Stimulated activated CD8-positive, alpha-beta memory T cell treated with anti-CD3 and anti-CD28 coated beads, Interleukin-15, amount 100 ng/mL, for 48 hours (primary cell): ENCODE measurements at regions not wholly inside any gene's neighbourhood (a gene's known extent, or its start where the extent isn't known, plus 50 kb on each side); places are given as distances from the start of the nearest gene placed in this dataset.

Source experiments
- DNase-seq, 2 donors: peaks; one replicate each; pipeline ENCODE4 v3.0.0-alpha.2; 2020; ENCODE audit warnings: low read depth in 2 of 2

DNA sequence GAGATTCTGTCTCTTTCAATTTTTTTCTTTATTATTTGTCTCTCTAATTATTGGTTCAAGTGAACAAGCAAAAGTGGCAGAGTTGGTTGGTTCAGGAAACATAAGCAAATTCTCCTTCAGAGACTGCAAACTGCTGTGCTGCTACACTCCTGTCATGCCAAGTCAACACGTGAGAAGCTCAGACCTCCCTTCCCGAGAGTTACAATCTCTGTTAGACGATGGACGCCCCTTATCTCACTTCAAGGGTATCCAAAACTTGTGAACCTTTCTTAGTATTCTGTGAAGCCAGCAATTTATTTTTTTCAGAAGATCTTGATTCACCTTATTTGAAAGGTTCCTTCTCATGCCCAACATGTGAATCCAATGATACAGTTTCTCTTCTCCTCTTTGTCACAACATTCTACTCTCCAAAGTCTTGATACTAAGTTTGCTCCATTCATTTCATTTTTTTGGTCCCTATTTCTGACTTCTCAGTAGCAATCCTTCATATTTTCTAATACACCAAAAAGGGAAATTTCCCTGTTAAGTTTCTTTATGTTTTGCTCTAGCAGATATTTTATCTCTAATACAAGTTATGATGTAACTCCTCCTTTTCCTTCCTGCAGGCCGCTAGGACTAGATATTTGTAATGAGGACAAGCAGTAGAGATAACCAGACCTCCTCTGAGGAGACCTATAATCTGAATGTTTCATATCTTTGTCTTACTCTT is 448.8 kb upstream of the CITED2 start:
- no peak for DNase-seq

DNA sequence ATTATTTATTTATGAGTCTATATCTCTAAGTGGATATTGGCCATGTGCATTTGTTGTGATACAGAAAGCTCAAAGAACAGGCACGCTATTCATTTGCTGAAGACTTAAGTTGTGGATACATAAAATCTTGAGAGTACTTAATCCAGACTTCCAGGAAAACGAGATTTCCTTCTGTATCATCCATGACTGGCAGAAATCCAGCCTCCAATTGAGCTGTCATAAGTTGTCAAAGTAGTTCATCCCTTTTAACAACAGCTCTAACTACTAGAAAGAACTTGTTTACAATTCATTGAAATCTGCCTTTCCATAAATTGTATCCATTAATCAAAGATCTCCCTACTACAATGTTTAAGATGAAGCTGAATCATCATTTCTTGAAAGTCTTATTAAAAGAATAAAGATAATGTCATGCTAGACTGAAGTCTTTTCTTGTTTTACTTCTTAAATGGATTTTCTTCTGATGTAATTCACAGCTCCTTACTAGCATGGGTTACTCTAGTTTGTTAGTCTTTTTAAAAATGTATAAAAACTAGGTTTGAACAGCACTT is 447.3 kb upstream of the CITED2 start:
- no peak for DNase-seq

DNA sequence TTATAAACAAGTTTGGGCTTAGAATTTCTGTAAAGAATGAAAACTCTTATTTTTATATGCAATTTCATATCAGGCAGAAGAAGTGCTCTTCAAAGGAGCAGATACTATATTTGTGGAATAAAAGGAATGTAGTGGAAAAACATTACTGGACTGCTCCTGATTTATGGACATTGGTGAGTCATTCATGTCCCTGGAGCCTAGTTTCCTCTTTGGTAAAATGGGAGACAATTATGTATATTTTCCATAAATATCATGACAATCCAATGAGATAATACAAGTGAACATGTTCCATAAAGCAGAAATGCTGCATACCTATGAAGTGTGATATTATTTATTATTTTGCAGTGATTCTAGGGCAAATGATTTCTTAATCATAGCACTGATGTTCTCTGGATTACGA is 445.8 kb upstream of the CITED2 start:
- DNase-seq: no peak

GRCh38 chr6:139819776-139820175 is 445.3 kb upstream of the CITED2 start:
- DNase-seq: no peak

DNA sequence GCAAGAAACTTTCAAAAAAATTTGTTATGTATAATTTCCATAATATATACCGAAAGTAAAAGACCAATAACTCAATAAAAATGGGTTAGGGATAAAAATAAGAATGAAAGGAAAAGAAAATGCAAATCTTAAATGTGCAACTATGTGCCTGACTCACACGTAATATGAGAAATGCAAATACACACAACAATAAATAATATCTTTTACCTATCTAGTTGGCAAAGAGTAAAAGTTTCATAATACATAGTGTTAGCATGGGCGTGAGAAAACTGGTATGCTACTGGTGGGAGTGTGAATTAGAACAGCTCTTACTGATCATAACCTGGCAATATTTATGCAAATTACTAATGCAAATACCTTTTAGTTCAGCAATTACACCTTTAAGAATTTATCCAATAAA is 438.5 kb upstream of the CITED2 start:
- DNase-seq: no peak

- DNase-seq: no peak
These were observed 427.3 kb upstream of the CITED2 start for GRCh38 chr6:139801571-139802321.

DNA sequence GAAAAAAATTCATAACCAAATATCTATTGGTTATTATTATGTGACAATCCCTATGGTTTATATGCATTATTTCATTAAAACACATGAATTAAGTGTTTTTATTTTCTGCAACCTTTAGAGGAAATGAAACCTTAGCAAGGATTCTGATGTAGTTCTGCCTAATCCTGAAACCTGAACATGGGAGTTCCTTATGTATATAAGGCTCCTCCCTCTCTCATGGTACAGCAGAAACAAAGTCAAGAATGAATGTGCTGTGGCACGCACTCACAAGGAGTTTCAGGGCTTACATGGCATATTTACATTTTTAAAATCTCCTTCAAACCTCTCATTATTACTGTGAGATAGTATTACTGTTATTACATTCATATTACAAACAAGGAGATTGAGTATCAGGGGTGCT is 426.4 kb upstream of the CITED2 start:
- no peak for DNase-seq

GRCh38 chr6:139790527-139790926 is 416.1 kb upstream of the CITED2 start:
- no peak for DNase-seq

- no peak for DNase-seq
These were observed 409.8 kb upstream of the CITED2 start for GRCh38 chr6:139784222-139784769.

DNA sequence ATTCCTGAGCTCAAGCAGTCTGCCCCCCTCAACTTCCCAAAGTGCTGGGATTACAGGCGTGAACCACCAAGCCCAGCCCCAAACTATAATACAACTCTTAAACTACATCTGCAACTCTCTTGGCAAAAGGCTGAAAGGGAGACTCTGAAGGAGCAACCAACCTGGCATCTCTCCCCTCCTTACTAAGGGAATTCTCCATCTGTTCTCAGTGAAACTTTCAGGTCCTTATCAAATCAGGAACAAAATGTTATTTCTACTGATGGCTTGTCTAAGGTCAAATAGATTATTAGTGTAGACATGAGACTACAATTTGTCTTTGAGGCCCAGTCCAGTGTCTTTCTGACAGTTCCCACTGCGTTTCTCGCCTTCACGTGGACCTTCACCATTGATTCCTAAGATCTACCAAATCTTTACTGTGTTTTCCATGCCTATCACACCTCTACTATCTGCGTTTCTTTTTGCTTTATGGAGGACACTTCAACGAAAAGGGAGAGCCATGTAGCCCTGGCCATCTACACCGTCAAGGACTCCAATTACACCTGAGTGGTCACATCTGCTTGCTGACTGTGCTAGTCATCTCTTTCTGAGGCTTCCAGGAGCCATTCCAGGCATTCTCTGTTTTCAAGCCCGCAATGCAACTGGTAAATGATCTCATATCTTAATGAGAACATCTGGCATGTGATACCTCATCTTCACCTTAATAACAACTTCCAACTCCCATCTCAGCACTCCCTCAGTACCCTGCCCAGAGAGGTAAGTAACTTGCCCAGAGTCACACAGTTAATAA is 405.7 kb upstream of the CITED2 start:
- no peak for DNase-seq

DNA sequence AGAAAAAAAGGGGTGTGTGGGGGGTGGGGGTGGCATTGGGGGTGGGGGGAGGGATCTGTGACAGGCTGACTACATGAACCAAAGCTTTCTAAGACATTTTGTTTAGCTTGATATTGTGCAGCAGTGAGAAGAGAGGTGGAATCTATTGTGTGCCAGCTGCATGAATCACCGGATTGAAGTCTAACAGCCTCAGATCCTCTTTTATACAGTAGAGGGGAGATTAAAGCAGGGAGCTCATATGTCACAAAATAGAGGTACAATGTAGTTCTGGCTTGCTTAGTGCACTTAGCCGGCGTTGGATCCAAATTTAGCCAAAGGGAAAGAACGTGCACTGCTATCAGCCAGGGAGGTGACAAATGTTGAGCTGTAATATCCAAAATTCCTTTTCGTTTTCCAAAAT is 404.2 kb upstream of the CITED2 start:
- no peak for DNase-seq

DNA sequence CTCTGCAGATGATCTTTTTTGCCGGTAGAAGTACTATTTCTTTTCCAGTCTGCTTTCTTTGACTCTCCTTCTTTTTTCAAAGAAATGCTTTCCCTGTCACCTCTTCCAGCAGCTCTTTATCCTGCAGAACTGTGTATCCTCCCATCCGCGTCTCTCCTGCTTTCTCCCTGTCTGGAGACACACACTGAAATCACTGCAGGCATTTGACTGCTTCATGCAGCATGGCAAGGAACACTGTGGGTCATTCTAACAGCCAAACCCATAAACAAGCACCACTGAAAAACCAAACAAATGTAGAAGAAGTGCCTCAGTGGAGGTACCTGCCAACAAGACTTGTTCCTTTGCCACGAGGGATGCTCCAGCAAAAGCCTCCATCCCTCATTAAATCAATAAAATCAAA is 403.7 kb upstream of the CITED2 start:
- DNase-seq: no peak

DNA sequence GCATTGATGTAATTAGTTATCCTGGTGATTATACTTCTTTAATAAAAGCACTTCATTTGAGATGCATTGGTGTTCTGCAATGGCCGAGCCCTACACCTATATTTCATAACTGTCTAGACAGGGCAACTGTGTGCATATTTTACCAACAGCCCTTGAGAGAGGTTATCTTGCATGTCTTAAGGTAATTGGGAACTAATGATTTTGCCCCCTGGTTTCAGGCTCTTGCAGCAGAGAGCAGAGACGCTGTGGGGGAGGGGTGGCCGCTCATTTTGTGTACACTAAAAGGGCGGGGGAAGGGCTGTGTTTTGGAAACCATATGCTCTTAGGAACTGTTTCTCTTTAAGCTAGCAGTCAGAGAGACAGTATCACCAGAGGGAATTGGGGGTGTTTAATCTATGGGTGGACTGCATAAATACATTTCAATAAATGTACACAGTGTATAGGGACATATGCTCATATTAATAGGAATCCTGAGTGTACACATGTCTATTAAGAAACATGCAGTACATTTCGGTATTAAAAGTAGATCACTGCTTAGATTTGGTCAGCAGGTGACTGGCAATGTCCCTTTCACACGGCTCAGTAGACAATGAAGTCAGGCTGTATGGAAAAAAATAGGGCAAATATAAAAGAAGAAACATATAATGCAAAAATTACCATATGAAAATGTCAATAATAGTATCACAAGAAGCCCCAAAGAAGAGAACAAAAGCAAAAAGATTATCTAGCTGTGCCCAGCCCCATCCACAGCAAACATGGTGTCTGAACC is 402.9 kb upstream of the CITED2 start:
- DNase-seq: no peak

- no peak for DNase-seq
These were observed 401.6 kb upstream of the CITED2 start for GRCh38 chr6:139776041-139776440.

DNA sequence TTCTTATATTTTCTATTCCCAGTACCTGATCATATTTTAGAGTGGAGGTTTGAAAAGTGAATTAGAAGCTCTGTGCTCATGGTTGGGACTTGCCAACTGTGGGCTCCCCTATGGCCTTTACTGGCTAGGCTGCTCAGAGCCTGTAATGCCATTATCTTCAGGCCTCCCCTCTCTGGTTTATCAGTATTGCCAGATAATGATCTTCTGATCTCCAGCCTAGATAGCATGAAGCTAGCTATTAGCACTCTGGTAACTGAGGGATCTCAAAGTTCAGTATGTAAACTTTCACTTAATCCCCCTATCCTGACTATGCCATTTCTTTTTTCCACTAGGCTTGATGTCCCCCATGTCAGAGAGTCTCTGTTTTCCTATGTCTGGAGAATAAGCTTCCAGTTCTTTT is 393.7 kb upstream of the CITED2 start:
- no peak for DNase-seq

- DNase-seq: no peak
These were observed 392.3 kb upstream of the CITED2 start for GRCh38 chr6:139766796-139767195.

- DNase-seq: no peak
These were observed 391.4 kb upstream of the CITED2 start for GRCh38 chr6:139765825-139766285.

DNA sequence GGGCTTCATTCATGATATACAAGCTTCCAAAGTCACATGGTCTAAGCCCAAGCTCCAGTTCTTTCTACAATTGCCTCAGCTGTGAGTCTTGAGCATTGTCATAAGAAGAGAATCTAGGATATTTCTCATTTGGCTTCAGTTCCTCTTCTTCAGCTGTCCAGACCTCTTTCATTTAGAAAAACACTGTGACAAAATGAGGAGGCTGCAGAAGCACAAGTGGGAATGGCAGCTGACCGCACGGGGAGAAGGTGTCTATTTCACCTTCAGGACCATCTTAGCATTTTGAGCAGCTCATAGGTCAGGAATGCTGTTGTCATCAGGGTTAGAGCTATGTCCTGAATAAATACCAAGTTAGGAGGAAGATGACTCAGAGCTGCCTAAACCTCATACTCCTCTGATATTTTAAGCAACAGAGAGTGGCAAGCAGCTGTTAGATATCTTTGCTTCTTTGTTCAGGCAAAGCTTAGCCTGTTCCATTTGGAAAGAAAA is 390.1 kb upstream of the CITED2 start:
- no peak for DNase-seq

DNA sequence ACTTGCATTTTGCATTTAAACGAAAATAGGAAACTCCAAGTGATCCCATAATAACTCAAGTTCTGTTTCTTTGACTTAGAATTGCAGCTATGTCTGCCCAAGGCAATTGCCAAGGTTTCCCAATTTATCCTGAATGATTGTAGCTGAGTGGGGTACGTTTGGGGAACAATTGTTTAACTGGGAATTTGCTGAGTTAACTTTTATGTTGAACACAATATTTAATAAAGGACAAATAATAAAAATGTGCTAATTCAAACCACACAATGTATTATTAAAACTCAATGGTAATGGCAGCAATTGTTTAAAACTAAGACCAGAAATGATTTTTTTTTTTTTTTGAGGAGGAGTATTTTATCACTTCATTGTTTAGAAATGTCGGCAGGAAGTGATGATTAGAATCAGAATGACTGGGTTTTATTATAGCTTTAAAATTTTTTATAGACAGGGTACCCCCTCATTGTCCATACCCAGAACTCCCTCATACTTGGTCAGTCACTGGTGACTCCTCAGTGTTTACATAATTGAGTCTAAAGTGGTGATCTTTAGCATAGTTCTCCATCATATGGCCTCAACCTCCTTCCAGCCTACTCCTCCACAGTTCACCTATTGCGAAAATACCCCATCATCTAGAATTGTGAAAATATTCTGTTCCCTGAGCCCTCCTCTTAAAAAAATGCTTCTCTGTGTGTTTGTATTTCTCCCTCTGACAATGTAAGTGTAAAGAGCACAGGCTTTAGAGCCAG is 389.2 kb upstream of the CITED2 start:
- no peak for DNase-seq

DNA sequence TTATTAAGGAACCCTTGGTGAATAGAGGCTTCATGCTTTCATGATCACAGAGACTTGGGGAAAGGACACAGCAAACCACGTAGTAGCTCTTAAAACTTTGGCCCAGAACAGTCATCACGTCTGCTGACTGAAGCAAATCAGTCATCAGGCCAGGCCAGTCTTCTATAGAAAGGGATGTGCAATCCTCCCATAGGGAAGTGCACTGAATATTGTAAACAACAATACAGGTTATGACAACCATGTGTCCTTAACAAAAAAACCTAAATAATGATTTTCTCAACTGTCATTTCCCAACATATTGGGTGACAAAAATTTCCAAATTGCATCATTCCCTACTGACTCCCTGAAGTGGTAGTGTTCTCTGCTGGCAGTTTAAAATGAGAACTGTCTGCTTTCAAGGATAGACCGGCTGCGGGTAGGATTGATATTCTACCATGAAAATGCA is 388.2 kb upstream of the CITED2 start:
- DNase-seq: no peak
